ENCODE measurements at regions not wholly inside any gene's neighbourhood (a gene's known extent, or its start where the extent isn't known, plus 50 kb on each side); places are given as distances from the start of the nearest gene placed in this dataset.

DNA sequence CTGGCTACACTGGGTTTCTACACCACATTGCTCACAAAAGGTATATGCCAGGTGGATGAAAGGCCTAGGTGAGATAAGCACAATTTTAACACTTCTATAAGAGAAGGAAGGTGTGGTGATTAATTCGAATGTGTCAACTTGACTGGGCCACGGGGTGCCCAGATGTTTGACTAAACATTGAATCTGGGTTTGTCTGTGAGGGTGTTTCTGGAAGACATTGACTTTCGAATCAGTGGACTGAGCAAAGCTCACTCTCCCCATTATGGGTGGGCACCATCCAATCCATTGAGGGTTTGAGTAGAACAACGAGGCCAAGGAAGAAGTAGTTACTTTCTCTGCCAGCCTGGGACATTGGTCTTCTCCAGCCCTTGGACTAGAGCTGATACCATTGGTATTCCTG, 78.2 kb upstream of the COL5A1 start (continued):
- TF ChIP-seq ZNF408 (CRISPR knock-in tag; IDR thresholded peaks at IDR 0.05; ENCODE audit: low read depth) (no peak), ZNF785 (CRISPR knock-in tag; IDR thresholded peaks at IDR 0.05) (no peak), GABPB1 (CRISPR knock-in tag; IDR thresholded peaks at IDR 0.05) (no peak)

DNA sequence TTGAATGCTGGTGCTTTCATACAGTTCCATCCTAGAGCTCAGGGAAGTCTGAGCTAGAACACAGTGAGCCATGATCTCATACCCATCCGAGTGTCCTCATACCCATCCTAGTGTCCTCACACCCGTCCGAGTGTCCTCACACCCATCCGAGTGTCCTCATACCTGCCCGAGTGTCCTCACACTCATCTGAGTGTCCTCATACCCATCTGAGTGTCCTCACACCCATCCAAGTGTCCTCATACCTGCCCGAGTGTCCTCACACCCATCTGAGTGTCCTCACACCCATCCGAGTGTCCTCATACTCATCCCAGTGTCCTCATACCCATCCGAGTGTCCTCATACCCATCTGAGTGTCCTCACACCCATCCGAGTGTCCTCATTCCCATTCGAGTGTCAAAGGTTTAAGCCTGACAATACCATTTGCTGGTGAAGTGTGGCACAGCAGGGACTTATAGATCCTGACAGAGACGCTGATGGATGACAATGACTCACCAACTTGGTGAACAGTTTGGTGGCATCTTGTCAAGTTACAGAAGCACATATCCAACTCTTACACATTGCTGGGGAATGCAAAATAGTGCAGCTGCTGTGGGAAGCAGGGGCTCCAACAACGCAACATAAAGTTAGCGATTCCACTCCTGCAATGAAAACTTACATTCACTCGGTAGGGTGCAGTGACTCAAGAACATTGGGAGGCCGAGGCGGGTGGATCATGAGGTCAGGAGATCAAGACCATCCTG, 77.0 kb upstream of the COL5A1 start:
- H3K36me3 ChIP-seq (ENCODE audit: control insufficient read depth, insufficient read depth, low read length): no peaks in the 10 kb centered on the region
- no peak for ATAC-seq
- no peak overlapping the region for H2AFZ ChIP-seq (ENCODE audit: low read depth, low read length)
- H3K4me3 ChIP-seq: no peak overlapping the region
- no peaks in the 10 kb centered on the region for H3K79me2 ChIP-seq (ENCODE audit: control insufficient read depth, insufficient read depth, low read length)
- peaks cover 0 to 42% of the 10 kb centered on the region in 2 experiments; a peak in 3 of 5 replicates for H3K27me3 ChIP-seq (ENCODE audit: control insufficient read depth in 2 of 2, insufficient read depth in 2 of 2, low read length in 2 of 2)
- H3K9me1 ChIP-seq (ENCODE audit: control insufficient read depth, insufficient read depth, low read length): no peaks in the 10 kb centered on the region
- no peak overlapping the region for H3K27ac ChIP-seq (ENCODE audit: extremely low read depth, low read depth, low read length)
- no peak overlapping the region for H3K9ac ChIP-seq (ENCODE audit: insufficient read depth in 1 of 2, low read depth in 2 of 2, low read length in 2 of 2)
- in situ Hi-C loops (cut with MboI) (no loop called here), intact Hi-C loops (cut with micrococcal nuclease) (no loop called here)
- no peaks in the 10 kb centered on the region; the same call in 1 of the 2 replicates for H4K20me1 ChIP-seq (replicated peaks; ENCODE audit: control insufficient read depth, insufficient read depth, low read length)
- H3K9me3 ChIP-seq (replicated peaks; ENCODE audit: control insufficient read depth, insufficient read depth, low read depth, low read length): no peaks in the 10 kb centered on the region
- no peaks in the 10 kb centered on the region for H3K4me1 ChIP-seq (replicated peaks in 1 of 2; ENCODE audit: control insufficient read depth in 2 of 2, insufficient read depth in 2 of 2, low read length in 2 of 2)
- no peak for DNase-seq (ENCODE audit: extremely low read depth in 1 of 4, low spot score in 3 of 4)
- no peak for FAIRE-seq
- POLR2A ChIA-PET: interaction anchor here (0.5 kb wide), 1 partner anchor 125 kb away, joined by 3 read pairs; no protein-coding TSS in a partner anchor
- CTCF ChIA-PET (ENCODE audit: low intra/inter-chr PET ratio): no interaction called here
- H3K4me2 ChIP-seq (ENCODE audit: insufficient read depth, low read length): no peak overlapping the region
- TF ChIP-seq SMAD2 (IDR thresholded peaks at IDR 0.05; ENCODE audit: low read depth, low read length): no peak
- no peak for TF ChIP-seq NONO (IDR thresholded peaks at IDR 0.05; ENCODE audit: low read depth in 2 of 2, low read length in 1 of 2)
- no peak for TF ChIP-seq RBM39 (optimal IDR thresholded peaks at IDR 0.05; ENCODE audit: low read depth, low read length)
- TF ChIP-seq DMBX1 (CRISPR knock-in tag; IDR thresholded peaks at IDR 0.05; ENCODE audit: borderline replicate concordance): no peak
- no peak for TF ChIP-seq TRIM28 (IDR thresholded peaks at IDR 0.05)
- TF ChIP-seq KLF10 (CRISPR knock-in tag; IDR thresholded peaks at IDR 0.05): no peak
- no peak for TF ChIP-seq TOE1 (IDR thresholded peaks at IDR 0.05; ENCODE audit: borderline replicate concordance)
- TF ChIP-seq TOE1 (CRISPR knock-in tag; IDR thresholded peaks at IDR 0.05; ENCODE audit: borderline replicate concordance, low read depth): no peak
- WGBS (ENCODE audit: insufficient coverage, low coverage, missing lambda C conversion rate): 0% methylated on average over 16 of the region's 16 CpGs
- BruUV-seq (replicated peaks): no TSS peak
